CD8-positive, alpha-beta memory T cell (primary cell): ENCODE measurements at regions not wholly inside any gene's neighbourhood (a gene's known extent, or its start where the extent isn't known, plus 50 kb on each side); places are given as distances from the start of the nearest gene placed in this dataset.

Source experiments
- CTCF ChIA-PET: fragments of 350-600 bp; sonication (Branson Sonifier 250); formaldehyde crosslinking; loops from one replicate; lab custom pipeline; 2021; ENCODE audit warnings: antibody characterized with exemption; lab: Charles Lee
- POLR2A ChIA-PET: fragments of 350-600 bp; sonication (Branson Sonifier 250); formaldehyde crosslinking; loops from one replicate; lab custom pipeline; 2021; ENCODE audit warnings: antibody characterized with exemption; lab: Charles Lee
- DNase-seq, 5 donors: peaks; one replicate each; pipeline versions ENCODE4 v3.0.0 to v3.0.0-alpha.2; 2020 to 2022; ENCODE audit warnings: mixed read lengths in 1 of 5
- H3K27ac ChIP-seq: one replicate; pipeline ENCODE4 v1.7.0; 2013; ENCODE audit warnings: low read depth, mild to moderate bottlenecking, low read length, moderate library complexity
- H3K27me3 ChIP-seq: 2 replicates; pipeline ENCODE4 v1.7.0; 2013; ENCODE audit warnings: low read length, mild to moderate bottlenecking; ENCODE audit not compliant: insufficient read depth, poor library complexity, severe bottlenecking
- H3K36me3 ChIP-seq: 2 replicates; pipeline ENCODE4 v1.7.0; 2013; ENCODE audit warnings: mild to moderate bottlenecking, low read length, moderate library complexity; ENCODE audit not compliant: insufficient read depth
- H3K4me1 ChIP-seq: 2 replicates; pipeline ENCODE4 v1.7.0; 2013; ENCODE audit warnings: mild to moderate bottlenecking, low read length, moderate library complexity; ENCODE audit not compliant: insufficient read depth
- H3K4me3 ChIP-seq: 2 replicates; pipeline ENCODE4 v1.7.0; 2013; ENCODE audit warnings: mild to moderate bottlenecking, low read length
- H3K9me3 ChIP-seq: 2 replicates; pipeline ENCODE4 v1.7.0; 2013; ENCODE audit warnings: mild to moderate bottlenecking, low read length
- H3K27ac Mint-ChIP-seq, 8 donors: one replicate each; pipeline ENCODE4 v1.8.0; 2020 to 2021; ENCODE audit warnings: mixed read lengths in 8 of 8, mild to moderate bottlenecking in 6 of 8, inconsistent platforms in 3 of 8, moderate library complexity in 3 of 8
- H3K27me3 Mint-ChIP-seq, 2 donors: one replicate each; pipeline ENCODE4 v1.8.0; 2020 to 2021; ENCODE audit warnings: mixed read lengths in 2 of 2, mild to moderate bottlenecking in 1 of 2, moderate library complexity in 1 of 2
- H3K36me3 Mint-ChIP-seq, 3 donors: one replicate each; pipeline ENCODE4 v1.8.0; 2020 to 2021; ENCODE audit warnings: mixed read lengths in 3 of 3, inconsistent platforms in 1 of 3, mild to moderate bottlenecking in 1 of 3
- H3K4me1 Mint-ChIP-seq, 3 donors: one replicate each; pipeline ENCODE4 v1.8.0; 2020 to 2021; ENCODE audit warnings: mixed read lengths in 3 of 3, inconsistent platforms in 1 of 3, mild to moderate bottlenecking in 1 of 3
- H3K4me3 Mint-ChIP-seq, 7 donors: one replicate each; pipeline ENCODE4 v1.8.0; 2020 to 2021; ENCODE audit warnings: mixed read lengths in 7 of 7, mild to moderate bottlenecking in 6 of 7, moderate library complexity in 4 of 7, inconsistent platforms in 2 of 7
- H3K9me3 Mint-ChIP-seq, 5 donors: one replicate each; pipeline ENCODE4 v1.8.0; 2020 to 2022; ENCODE audit warnings: mixed read lengths in 5 of 5, mild to moderate bottlenecking in 3 of 5, moderate library complexity in 2 of 5, inconsistent platforms in 1 of 5

GRCh38 chr2:162912787-162913186, 74.2 kb upstream of the KCNH7 start:
- H3K4me3 ChIP-seq, result no peak overlapping the region
- Mint-ChIP-seq H3K9me3 (peaks cover 0 to 7% (median 4%) of the 10 kb centered on the region in 5 donors), H3K27me3 (no peaks in the 10 kb centered on the region), H3K27ac (no peak overlapping the region), H3K4me1 (no peaks in the 10 kb centered on the region), H3K36me3 (no peaks in the 10 kb centered on the region), H3K4me3 (no peak overlapping the region)
- DNase-seq, result no peak
- no peaks in the 10 kb centered on the region for H3K36me3 ChIP-seq
- ChIA-PET POLR2A (no interaction called here), CTCF (no interaction called here)
- H3K4me1 ChIP-seq, result no peaks in the 10 kb centered on the region
- no peaks in the 10 kb centered on the region for H3K9me3 ChIP-seq
- no peak overlapping the region for H3K27ac ChIP-seq
- no peaks in the 10 kb centered on the region for H3K27me3 ChIP-seq

- ChIA-PET POLR2A (no interaction called here), CTCF (no interaction called here)
- no peaks in the 10 kb centered on the region for H3K27me3 ChIP-seq
- no peaks in the 10 kb centered on the region for H3K36me3 ChIP-seq
- Mint-ChIP-seq H3K4me1 (no peaks in the 10 kb centered on the region), H3K9me3 (peaks cover 0 to 4% (median 2%) of the 10 kb centered on the region in 5 donors), H3K36me3 (no peaks in the 10 kb centered on the region), H3K27me3 (no peaks in the 10 kb centered on the region), H3K4me3 (no peak overlapping the region), H3K27ac (peak overlapping the region in 1 of 8 donors; percentile 17)
- no peak overlapping the region for H3K27ac ChIP-seq
- DNase-seq, result no peak
- H3K9me3 ChIP-seq, result no peaks in the 10 kb centered on the region
- no peaks in the 10 kb centered on the region for H3K4me1 ChIP-seq
- H3K4me3 ChIP-seq, result no peak overlapping the region
Measured at GRCh38 chr2:162908567-162908966, 70.0 kb upstream of the KCNH7 start.

GRCh38 chr2:162890690-162891311, 52.2 kb upstream of the KCNH7 start:
- Mint-ChIP-seq H3K4me3 (no peak overlapping the region), H3K4me1 (no peaks in the 10 kb centered on the region), H3K27me3 (no peaks in the 10 kb centered on the region), H3K27ac (no peak overlapping the region), H3K9me3 (peaks cover 0 to 6% (median 0%) of the 10 kb centered on the region in 5 donors), H3K36me3 (no peaks in the 10 kb centered on the region)
- no peaks in the 10 kb centered on the region for H3K4me1 ChIP-seq
- no peaks in the 10 kb centered on the region for H3K36me3 ChIP-seq
- no peak overlapping the region for H3K4me3 ChIP-seq
- no peak overlapping the region for H3K27ac ChIP-seq
- ChIA-PET POLR2A (no interaction called here), CTCF (no interaction called here)
- H3K9me3 ChIP-seq, result no peaks in the 10 kb centered on the region
- no peaks in the 10 kb centered on the region for H3K27me3 ChIP-seq
- DNase-seq, result no peak

GRCh38 chr2:162888652-162889051, 50.1 kb upstream of the KCNH7 start:
- Mint-ChIP-seq H3K27ac (no peak overlapping the region), H3K27me3 (no peaks in the 10 kb centered on the region), H3K9me3 (peaks cover 0 to 1% (median 0%) of the 10 kb centered on the region in 5 donors), H3K4me1 (no peaks in the 10 kb centered on the region), H3K4me3 (no peak overlapping the region), H3K36me3 (no peaks in the 10 kb centered on the region)
- no peak overlapping the region for H3K4me3 ChIP-seq
- ChIA-PET POLR2A (no interaction called here), CTCF (no interaction called here)
- no peaks in the 10 kb centered on the region for H3K9me3 ChIP-seq
- no peak overlapping the region for H3K27ac ChIP-seq
- H3K36me3 ChIP-seq, result no peaks in the 10 kb centered on the region
- no peak for DNase-seq
- no peaks in the 10 kb centered on the region for H3K27me3 ChIP-seq
- no peaks in the 10 kb centered on the region for H3K4me1 ChIP-seq
